Stomach (tissue), 8 donors: ENCODE measurements at regions not wholly inside any gene's neighbourhood (a gene's known extent, or its start where the extent isn't known, plus 50 kb on each side); places are given as distances from the start of the nearest gene placed in this dataset.

ENCODE experiments used
- DNase-seq, 2 donors: peaks; one replicate each; pipeline versions ENCODE4 v3.0.0 to v3.0.0-alpha.2; 2013 to 2019
- H3K27ac ChIP-seq, 5 donors: fragments of 200-600 bp in 4 of 5; sonication (generic) in 4 of 5; one replicate each; pipeline ENCODE4 v1.5.1; 2013 to 2019; ENCODE audit warnings: mild to moderate bottlenecking in 1 of 5, moderate library complexity in 1 of 5
- H3K27me3 ChIP-seq, 3 donors: fragments of 200-600 bp; sonication (generic); one replicate each; pipeline ENCODE4 v1.5.1; 2017 to 2019; ENCODE audit warnings: mixed run types in 1 of 3
- H3K36me3 ChIP-seq, 4 donors: fragments of 200-600 bp; sonication (generic); 1 replicate in 3 of 4; 2 replicates in 1 of 4; pipeline ENCODE4 v1.5.1; 2016 to 2019
- H3K4me1 ChIP-seq, 4 donors: fragments of 200-600 bp; sonication (generic); one replicate each; pipeline ENCODE4 v1.5.1; 2016 to 2019
- H3K4me3 ChIP-seq, 4 donors: fragments of 200-600 bp; sonication (generic) in 3 of 4; one replicate each; pipeline ENCODE4 v1.5.1; 2016 to 2019; ENCODE audit warnings: mild to moderate bottlenecking in 1 of 4
- H3K9me3 ChIP-seq, 4 donors: fragments of 200-600 bp; sonication (generic); one replicate each; pipeline ENCODE4 v1.5.1; 2016 to 2019
- CTCF ChIP-seq, 7 experiments: fragments of 450-650 bp in 4 of 7; fragments of 200-600 bp in 3 of 7; sonication (generic) in 3 of 7; IDR thresholded peaks; one replicate each; pipeline ENCODE4 v1.5.1; 2016 to 2019; ENCODE audit warnings: antibody characterized with exemption in 7 of 7, control low read depth in 2 of 7, mild to moderate bottlenecking in 1 of 7
- EP300 ChIP-seq: sonication (generic); formaldehyde crosslinking; IDR thresholded peaks from one replicate; pipeline ENCODE4 v1.6.1; 2017; ENCODE audit warnings: antibody characterized with exemption
- POLR2A ChIP-seq, 4 donors: fragments of 450-650 bp; IDR thresholded peaks; one replicate each; pipeline ENCODE4 v1.6.1; 2016; ENCODE audit warnings: antibody characterized with exemption in 4 of 4, control low read depth in 2 of 4, mild to moderate bottlenecking in 1 of 4, moderate library complexity in 1 of 4
- POLR2AphosphoS5 ChIP-seq, 3 donors: sonication (generic); formaldehyde crosslinking; IDR thresholded peaks; one replicate each; pipeline ENCODE4 v1.6.1; 2016; ENCODE audit warnings: antibody characterized with exemption in 3 of 3
- WGBS, 5 donors: extraction: QIAGEN DNeasy Blood & Tissue Kit in 3 of 5; methylation state at CpG; one replicate each; pipeline versions ENCODE4 v1.1.5 to v1.1.7; 2013 to 2018; 5-methylcytosine and 5-hydroxymethylcytosine counted together
- intact Hi-C: fragments of 100-400 bp; cut with DNase I; formaldehyde crosslinking; loops from one replicate; pipeline ENCODE4 v1.15.1; 2023; ENCODE audit warnings: low total_unique reads
- donor health status: healthy with polysubstance abuse.
- donor health status: Bipolar disorder and iron deficiency.
- donor health status: healthy.

GRCh38 chr4:14607578-14607977 is 394.7 kb upstream of the CPEB2 start:
- WGBS, 5 donors: 42 to 48% (median 46%) methylated on average over 2 of the region's 2 CpGs
- no peaks in the 10 kb centered on the region for H3K36me3 ChIP-seq
- no peak for TF ChIP-seq EP300
- TF ChIP-seq CTCF (IDR thresholded peaks at IDR 0.05): no peak
- TF ChIP-seq POLR2AphosphoS5 (IDR thresholded peaks at IDR 0.05): no peak
- no peak for TF ChIP-seq POLR2A (IDR thresholded peaks at IDR 0.05)
- no peaks in the 10 kb centered on the region for H3K27me3 ChIP-seq
- DNase-seq: peak in 1 of 2 donors; percentile 19
- no peaks in the 10 kb centered on the region for H3K9me3 ChIP-seq
- intact Hi-C loops: no loop called here
- peaks cover 0 to 3% (median 0%) of the 10 kb centered on the region in 4 donors for H3K4me1 ChIP-seq
- H3K27ac ChIP-seq: no peak overlapping the region
- no peak overlapping the region for H3K4me3 ChIP-seq

GRCh38 chr4:14608630-14609029 is 393.7 kb upstream of the CPEB2 start:
- Histone ChIP-seq H3K36me3 (no peaks in the 10 kb centered on the region), H3K9me3 (no peaks in the 10 kb centered on the region)
- intact Hi-C loops: no loop called here

GRCh38 chr4:14614840-14615239 is 387.4 kb upstream of the CPEB2 start:
- Histone ChIP-seq H3K4me3 (no peak overlapping the region), H3K27me3 (no peaks in the 10 kb centered on the region), H3K4me1 (no peaks in the 10 kb centered on the region), H3K27ac (no peak overlapping the region), H3K9me3 (no peaks in the 10 kb centered on the region), H3K36me3 (no peaks in the 10 kb centered on the region)
- TF ChIP-seq EP300 (no peak), CTCF (IDR thresholded peaks at IDR 0.05) (no peak)
- intact Hi-C loops: no loop called here
- WGBS, 5 donors: 61 to 63% (median 62%) methylated on average over 4 of the region's 4 CpGs
- no peak for DNase-seq

More at GRCh38 chr4:14608630-14609029, 393.7 kb upstream of the CPEB2 start:
- Histone ChIP-seq H3K27me3 (no peaks in the 10 kb centered on the region), H3K27ac (no peak overlapping the region), H3K4me1 (peaks cover 0 to 3% (median 0%) of the 10 kb centered on the region in 4 donors), H3K4me3 (no peak overlapping the region)
- no peak for TF ChIP-seq EP300
- TF ChIP-seq POLR2AphosphoS5 (IDR thresholded peaks at IDR 0.05): no peak
- TF ChIP-seq CTCF (IDR thresholded peaks at IDR 0.05): no peak
- no peak for TF ChIP-seq POLR2A (IDR thresholded peaks at IDR 0.05)
- no peak for DNase-seq

GRCh38 chr4:14615671-14616070 is 386.6 kb upstream of the CPEB2 start:
- no peaks in the 10 kb centered on the region for H3K4me1 ChIP-seq
- H3K27ac ChIP-seq: no peak overlapping the region
- no peak overlapping the region for H3K4me3 ChIP-seq
- no peaks in the 10 kb centered on the region for H3K27me3 ChIP-seq
- H3K36me3 ChIP-seq: no peaks in the 10 kb centered on the region
- H3K9me3 ChIP-seq: no peaks in the 10 kb centered on the region
- 73 to 87% (median 82%) methylated on average over 3 of the region's 3 CpGs for WGBS, 5 donors
- no peak for DNase-seq
- intact Hi-C loops: no loop called here
- TF ChIP-seq CTCF (IDR thresholded peaks at IDR 0.05): no peak
- TF ChIP-seq EP300: no peak
- no peak for TF ChIP-seq POLR2A (IDR thresholded peaks at IDR 0.05)
- no peak for TF ChIP-seq POLR2AphosphoS5 (IDR thresholded peaks at IDR 0.05)
